OCI-LY3 (cell line): ENCODE measurements at regions not wholly inside any gene's neighbourhood (a gene's known extent, or its start where the extent isn't known, plus 50 kb on each side); places are given as distances from the start of the nearest gene placed in this dataset.

ENCODE experiments used
- CTCF ChIP-seq: fragments of 200-600, 300-600 bp; sonication (generic); IDR thresholded peaks from 2 replicates; pipeline ENCODE4 v1.5.1; 2014; ENCODE audit warnings: antibody characterized with exemption, low read length, low read depth
- EZH2phosphoT487 ChIP-seq: fragments of 200-600 bp; shearing (Covaris generic); IDR thresholded peaks from 2 replicates; pipeline ENCODE4 v1.6.1; 2018; ENCODE audit warnings: antibody characterized with exemption, mixed run types, low read depth

DNA sequence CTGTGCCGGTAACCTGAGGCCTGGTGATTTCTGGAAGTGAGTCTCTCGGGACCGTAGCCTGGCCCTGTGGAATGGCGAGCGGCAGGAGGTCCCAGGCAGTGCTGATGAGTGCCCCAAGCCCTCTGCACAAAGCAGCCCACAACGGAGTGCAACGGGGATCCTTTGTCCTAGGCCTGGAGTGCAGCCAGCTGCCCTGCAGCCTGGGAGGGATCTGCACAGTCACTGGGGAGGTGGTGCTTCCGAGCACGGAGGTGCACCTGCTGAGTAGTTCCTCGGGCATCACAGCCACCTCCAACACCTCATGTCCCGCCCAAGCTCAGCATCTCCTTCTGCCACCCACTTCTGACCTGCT, 162.8 kb upstream of the ZMIZ1 start:
- no peak for TF ChIP-seq CTCF
- no peak for TF ChIP-seq EZH2phosphoT487
